Ishikawa (cell line): ENCODE measurements at regions not wholly inside any gene's neighbourhood (a gene's known extent, or its start where the extent isn't known, plus 50 kb on each side); places are given as distances from the start of the nearest gene placed in this dataset.

Source experiments
- CEBPB ChIP-seq: IDR thresholded peaks from 2 replicates; pipeline ENCODE4 v1.6.1; 2012
- CREB1 ChIP-seq: IDR thresholded peaks from 2 replicates; pipeline ENCODE4 v1.6.1; 2012; ENCODE audit warnings: low read depth
- EGR1 ChIP-seq: IDR thresholded peaks from 2 replicates; pipeline ENCODE4 v1.6.1; 2012
- EP300 ChIP-seq: IDR thresholded peaks from 2 replicates; pipeline ENCODE4 v1.6.1; 2012; ENCODE audit warnings: borderline replicate concordance
- FOXM1 ChIP-seq: IDR thresholded peaks from 2 replicates; pipeline ENCODE4 v1.6.1; 2012; ENCODE audit warnings: low read depth, borderline replicate concordance
- MAX ChIP-seq: IDR thresholded peaks from 2 replicates; pipeline ENCODE4 v1.6.1; 2012
- NFIC ChIP-seq: IDR thresholded peaks from 2 replicates; pipeline ENCODE4 v1.6.1; 2012
- RAD21 ChIP-seq: IDR thresholded peaks from 2 replicates; pipeline ENCODE4 v1.6.1; 2012; ENCODE audit warnings: low read depth
- REST ChIP-seq: IDR thresholded peaks from 2 replicates; pipeline ENCODE4 v1.6.1; 2012; ENCODE audit warnings: low read depth, mild to moderate bottlenecking
- TAF1 ChIP-seq: IDR thresholded peaks from 2 replicates; pipeline ENCODE4 v1.6.1; 2012; ENCODE audit warnings: low read depth, mild to moderate bottlenecking
- TCF12 ChIP-seq: IDR thresholded peaks from 2 replicates; pipeline ENCODE4 v1.6.1; 2012; ENCODE audit warnings: low read depth
- TEAD4 ChIP-seq: IDR thresholded peaks from 2 replicates; pipeline ENCODE4 v1.6.1; 2012
- USF1 ChIP-seq: IDR thresholded peaks from 2 replicates; pipeline ENCODE4 v1.6.1; 2012
- YY1 ChIP-seq: IDR thresholded peaks from 2 replicates; pipeline ENCODE4 v1.6.1; 2012; ENCODE audit warnings: low read depth
- ZBTB7A ChIP-seq: IDR thresholded peaks from 2 replicates; pipeline ENCODE4 v1.6.1; 2012; ENCODE audit warnings: low read depth

GRCh38 chr9:65459756-65460320 lies 174.8 kb upstream of the FOXD4L5 start:
- TF ChIP-seq TAF1 (no peak), FOXM1 (no peak), EP300 (no peak), USF1 (no peak), EGR1 (no peak), NFIC (no peak), CEBPB (no peak), TEAD4 (no peak), RAD21 (no peak)

- TF ChIP-seq ZBTB7A = no peak
- TF ChIP-seq USF1 = no peak
- TF ChIP-seq TEAD4 = no peak
- TF ChIP-seq RAD21 = no peak
- TF ChIP-seq REST = no peak
- no peak for TF ChIP-seq FOXM1
- no peak for TF ChIP-seq CREB1
- TF ChIP-seq TCF12 = no peak
Observed at GRCh38 chr9:65458992-65459391, 174.0 kb upstream of the FOXD4L5 start.

GRCh38 chr9:65458465-65458864 lies 173.5 kb upstream of the FOXD4L5 start:
- TF ChIP-seq ZBTB7A (no peak), TEAD4 (no peak), NFIC (no peak), CREB1 (no peak), EGR1 (no peak)

- TF ChIP-seq CEBPB (no peak), TEAD4 (no peak), CREB1 (no peak), TCF12 (no peak), EGR1 (no peak)
Observed at GRCh38 chr9:65449423-65449822, 164.4 kb upstream of the FOXD4L5 start.

- no peak for TF ChIP-seq TCF12
- no peak for TF ChIP-seq CEBPB
- TF ChIP-seq REST = no peak
- no peak for TF ChIP-seq CREB1
- TF ChIP-seq YY1 = no peak
- no peak for TF ChIP-seq RAD21
- no peak for TF ChIP-seq EGR1
- no peak for TF ChIP-seq TAF1
- no peak for TF ChIP-seq NFIC
Observed at GRCh38 chr9:65444943-65445342, 159.9 kb upstream of the FOXD4L5 start.

GRCh38 chr9:65437724-65438123 lies 152.7 kb upstream of the FOXD4L5 start:
- TF ChIP-seq TAF1 (no peak), USF1 (no peak), MAX (no peak), RAD21 (no peak), NFIC (no peak), REST (no peak), YY1 (no peak), TCF12 (no peak), ZBTB7A (no peak), TEAD4 (no peak), EGR1 (no peak), CREB1 (no peak), FOXM1 (no peak), EP300 (no peak), CEBPB (no peak)
